ENCODE measurements at regions not wholly inside any gene's neighbourhood (a gene's known extent, or its start where the extent isn't known, plus 50 kb on each side); places are given as distances from the start of the nearest gene placed in this dataset.

- Histone ChIP-seq H3K4me3 (ENCODE audit: low read length) (no peak overlapping the region), H3K4me1 (ENCODE audit: insufficient read depth, low read length) (no peaks in the 10 kb centered on the region), H3K27me3 (ENCODE audit: insufficient read depth, low read length) (no peaks in the 10 kb centered on the region), H3K9me3 (ENCODE audit: low read depth, low read length) (no peaks in the 10 kb centered on the region)
Observed at GRCh38 chr7:124397134-124397533, 364.3 kb upstream of the TMEM229A start.

DNA sequence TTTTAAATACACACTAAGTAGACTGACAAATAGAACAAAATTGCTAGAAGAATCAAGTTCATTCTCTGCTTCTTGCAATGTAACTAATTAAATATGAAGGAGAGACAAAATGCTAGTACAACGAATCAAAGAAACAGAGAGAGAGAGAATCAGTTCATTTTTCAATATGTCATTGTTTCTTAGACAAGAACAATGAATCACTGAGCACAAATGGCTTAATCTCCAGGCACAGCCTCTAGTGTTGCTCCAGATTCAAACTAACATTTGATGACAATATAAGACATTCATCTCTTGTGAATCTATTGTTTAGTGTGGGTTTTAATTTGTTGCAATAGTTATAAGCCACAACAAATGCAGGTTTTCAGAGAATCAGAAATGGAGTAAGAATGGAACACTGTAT, 357.4 kb upstream of the TMEM229A start:
- H3K9me3 ChIP-seq (ENCODE audit: low read depth, low read length), result peaks cover 6% of the 10 kb centered on the region
- H3K4me3 ChIP-seq (ENCODE audit: low read length), result no peak overlapping the region
- no peaks in the 10 kb centered on the region for H3K27me3 ChIP-seq (ENCODE audit: insufficient read depth, low read length)
- no peaks in the 10 kb centered on the region for H3K4me1 ChIP-seq (ENCODE audit: insufficient read depth, low read length)

- H3K4me1 ChIP-seq (ENCODE audit: insufficient read depth, low read length), result no peaks in the 10 kb centered on the region
Observed at GRCh38 chr7:124388751-124389150, 355.9 kb upstream of the TMEM229A start.

DNA sequence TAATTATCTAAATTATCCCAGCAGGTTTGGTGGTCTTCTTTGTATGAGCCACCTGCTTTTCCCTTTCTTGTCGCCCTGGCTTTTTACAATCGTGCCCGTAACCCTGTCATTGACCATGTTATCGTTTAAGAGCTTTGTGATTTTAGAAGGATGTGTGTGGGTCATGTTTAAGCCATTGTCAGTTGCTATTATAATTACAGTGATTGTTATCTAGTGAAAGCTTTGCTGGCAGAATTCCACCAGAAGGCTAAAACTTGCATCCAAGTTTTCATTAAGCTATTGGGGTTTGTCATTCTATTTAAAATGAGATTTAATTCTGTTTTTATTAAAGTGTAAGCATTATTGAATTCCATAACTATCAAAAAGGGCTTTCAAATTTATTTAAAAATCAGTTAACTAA, 354.2 kb upstream of the TMEM229A start:
- Histone ChIP-seq H3K4me3 (ENCODE audit: low read length) (no peak overlapping the region), H3K4me1 (ENCODE audit: insufficient read depth, low read length) (no peaks in the 10 kb centered on the region), H3K27me3 (ENCODE audit: insufficient read depth, low read length) (no peaks in the 10 kb centered on the region), H3K9me3 (ENCODE audit: low read depth, low read length) (peaks cover 6% of the 10 kb centered on the region)

More at GRCh38 chr7:124388751-124389150, 355.9 kb upstream of the TMEM229A start:
- Histone ChIP-seq H3K9me3 (ENCODE audit: low read depth, low read length) (peaks cover 6% of the 10 kb centered on the region), H3K27me3 (ENCODE audit: insufficient read depth, low read length) (no peaks in the 10 kb centered on the region), H3K4me3 (ENCODE audit: low read length) (no peak overlapping the region)

DNA sequence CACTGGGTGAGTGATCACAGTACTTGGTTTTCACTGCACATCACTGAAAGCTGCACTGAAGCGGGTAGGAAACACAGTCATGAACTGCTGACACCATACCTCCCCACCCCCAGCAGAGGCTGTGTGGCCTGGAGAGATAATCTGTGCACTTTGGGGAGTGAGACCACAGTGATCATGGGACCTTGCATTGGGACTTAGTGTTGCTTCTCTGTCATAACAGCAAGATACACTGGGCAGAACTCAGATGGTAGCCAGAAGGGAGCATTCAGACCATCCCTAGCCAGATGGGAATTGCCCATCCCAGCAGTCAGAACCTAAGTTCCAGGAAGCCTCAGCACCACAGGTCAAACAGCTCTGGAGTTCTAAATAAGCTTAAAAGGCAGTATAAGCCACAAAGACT, 346.4 kb upstream of the TMEM229A start:
- H3K4me3 ChIP-seq (ENCODE audit: low read length), result no peak overlapping the region
- no peaks in the 10 kb centered on the region for H3K9me3 ChIP-seq (ENCODE audit: low read depth, low read length)
- no peaks in the 10 kb centered on the region for H3K4me1 ChIP-seq (ENCODE audit: insufficient read depth, low read length)
- H3K27me3 ChIP-seq (ENCODE audit: insufficient read depth, low read length), result no peaks in the 10 kb centered on the region

GRCh38 chr7:124376111-124376510, 343.2 kb upstream of the TMEM229A start:
- no peaks in the 10 kb centered on the region for H3K4me1 ChIP-seq (ENCODE audit: insufficient read depth, low read length)
- H3K27me3 ChIP-seq (ENCODE audit: insufficient read depth, low read length), result no peaks in the 10 kb centered on the region
- no peak overlapping the region for H3K4me3 ChIP-seq (ENCODE audit: low read length)
- no peaks in the 10 kb centered on the region for H3K9me3 ChIP-seq (ENCODE audit: low read depth, low read length)

- H3K9me3 ChIP-seq (ENCODE audit: low read depth, low read length), result no peaks in the 10 kb centered on the region
- no peaks in the 10 kb centered on the region for H3K4me1 ChIP-seq (ENCODE audit: insufficient read depth, low read length)
- H3K27me3 ChIP-seq (ENCODE audit: insufficient read depth, low read length), result no peaks in the 10 kb centered on the region
- H3K4me3 ChIP-seq (ENCODE audit: low read length), result no peak overlapping the region
Observed at GRCh38 chr7:124375391-124375790, 342.5 kb upstream of the TMEM229A start.

DNA sequence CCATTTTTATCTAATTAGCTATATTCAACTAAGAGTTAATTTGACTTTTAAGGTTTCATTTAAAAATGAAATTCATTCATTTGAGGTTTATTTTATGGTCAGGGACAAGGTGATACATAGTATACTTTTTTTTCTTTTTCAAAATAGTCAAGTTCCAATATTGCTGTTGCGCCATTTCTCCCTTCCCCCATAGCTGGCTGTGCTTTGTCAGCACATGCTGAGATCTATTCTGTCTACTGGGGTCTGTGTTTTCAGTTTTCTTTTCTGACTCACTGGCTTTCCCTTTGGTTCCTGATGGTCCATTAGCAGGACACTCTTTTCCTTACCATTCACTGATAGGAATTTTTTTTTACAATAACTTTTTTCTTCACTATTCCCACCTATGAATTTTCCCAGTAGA, 336.4 kb upstream of the TMEM229A start:
- Histone ChIP-seq H3K9me3 (ENCODE audit: low read depth, low read length) (no peaks in the 10 kb centered on the region), H3K27me3 (ENCODE audit: insufficient read depth, low read length) (no peaks in the 10 kb centered on the region)

DNA sequence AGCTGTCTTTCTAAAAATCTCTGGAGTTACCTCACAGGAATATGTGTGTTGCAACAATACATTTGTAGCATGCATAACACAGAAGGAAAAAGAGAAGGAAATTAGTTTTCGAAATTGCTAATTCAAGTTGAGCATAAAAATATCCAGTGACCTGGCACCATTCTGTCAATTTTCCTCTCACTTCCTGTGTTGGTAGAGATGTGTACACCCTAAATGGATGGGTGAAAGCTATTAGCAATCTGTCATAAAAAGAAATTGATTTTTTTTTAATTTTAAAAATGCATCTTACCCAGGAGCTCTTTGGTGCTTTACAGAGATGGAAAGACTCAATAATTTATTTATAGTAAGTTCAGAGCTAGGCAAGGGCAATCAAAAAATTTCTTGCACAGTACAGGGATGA, 333.3 kb upstream of the TMEM229A start:
- no peaks in the 10 kb centered on the region for H3K9me3 ChIP-seq (ENCODE audit: low read depth, low read length)
- no peaks in the 10 kb centered on the region for H3K27me3 ChIP-seq (ENCODE audit: insufficient read depth, low read length)
- no peaks in the 10 kb centered on the region for H3K4me1 ChIP-seq (ENCODE audit: insufficient read depth, low read length)
- H3K4me3 ChIP-seq (ENCODE audit: low read length), result no peak overlapping the region

More for the DNA sequence above, 336.4 kb upstream of the TMEM229A start:
- Histone ChIP-seq H3K4me3 (ENCODE audit: low read length) (no peak overlapping the region), H3K4me1 (ENCODE audit: insufficient read depth, low read length) (no peaks in the 10 kb centered on the region)

DNA sequence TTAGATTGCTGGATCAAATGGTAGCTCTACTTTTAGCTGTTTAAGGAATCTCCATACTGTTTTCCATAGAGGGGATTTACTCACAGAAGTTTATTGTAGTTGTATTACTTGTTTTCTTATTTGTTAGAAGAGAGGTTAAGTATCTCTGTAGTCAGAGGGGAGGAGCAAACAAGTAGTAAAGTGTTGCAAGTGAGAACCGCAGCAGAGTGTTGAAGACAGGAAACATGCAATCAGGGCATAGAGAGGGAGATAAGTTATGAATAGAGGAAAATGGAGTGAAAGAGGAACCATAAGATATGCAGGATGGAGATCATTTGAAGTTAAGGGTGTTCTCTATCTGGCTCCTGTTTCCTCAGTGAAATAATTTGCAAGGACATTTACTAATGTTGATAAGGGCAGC, 331.4 kb upstream of the TMEM229A start:
- Histone ChIP-seq H3K9me3 (ENCODE audit: low read depth, low read length) (no peaks in the 10 kb centered on the region), H3K27me3 (ENCODE audit: insufficient read depth, low read length) (no peaks in the 10 kb centered on the region), H3K4me1 (ENCODE audit: insufficient read depth, low read length) (no peaks in the 10 kb centered on the region), H3K4me3 (ENCODE audit: low read length) (no peak overlapping the region)

- H3K9me3 ChIP-seq (ENCODE audit: low read depth, low read length), result no peaks in the 10 kb centered on the region
- H3K4me1 ChIP-seq (ENCODE audit: insufficient read depth, low read length), result no peaks in the 10 kb centered on the region
- H3K27me3 ChIP-seq (ENCODE audit: insufficient read depth, low read length), result no peaks in the 10 kb centered on the region
- H3K4me3 ChIP-seq (ENCODE audit: low read length), result no peak overlapping the region
Observed at GRCh38 chr7:124354201-124354600, 321.3 kb upstream of the TMEM229A start.

- no peaks in the 10 kb centered on the region for H3K27me3 ChIP-seq (ENCODE audit: insufficient read depth, low read length)
- no peak overlapping the region for H3K4me3 ChIP-seq (ENCODE audit: low read length)
Observed at GRCh38 chr7:124351950-124352349, 319.1 kb upstream of the TMEM229A start.

GRCh38 chr7:124349443-124349842, 316.6 kb upstream of the TMEM229A start:
- Histone ChIP-seq H3K4me3 (ENCODE audit: low read length) (no peak overlapping the region), H3K4me1 (ENCODE audit: insufficient read depth, low read length) (no peaks in the 10 kb centered on the region), H3K9me3 (ENCODE audit: low read depth, low read length) (no peaks in the 10 kb centered on the region), H3K27me3 (ENCODE audit: insufficient read depth, low read length) (no peaks in the 10 kb centered on the region)

More at GRCh38 chr7:124351950-124352349, 319.1 kb upstream of the TMEM229A start:
- H3K9me3 ChIP-seq (ENCODE audit: low read depth, low read length), result no peaks in the 10 kb centered on the region
- no peaks in the 10 kb centered on the region for H3K4me1 ChIP-seq (ENCODE audit: insufficient read depth, low read length)

GRCh38 chr7:124338861-124339260, 306.0 kb upstream of the TMEM229A start:
- Histone ChIP-seq H3K4me3 (ENCODE audit: low read length) (no peak overlapping the region), H3K4me1 (ENCODE audit: insufficient read depth, low read length) (no peaks in the 10 kb centered on the region), H3K9me3 (ENCODE audit: low read depth, low read length) (no peaks in the 10 kb centered on the region), H3K27me3 (ENCODE audit: insufficient read depth, low read length) (no peaks in the 10 kb centered on the region)

- no peaks in the 10 kb centered on the region for H3K27me3 ChIP-seq (ENCODE audit: insufficient read depth, low read length)
- no peak overlapping the region for H3K4me3 ChIP-seq (ENCODE audit: low read length)
- no peaks in the 10 kb centered on the region for H3K9me3 ChIP-seq (ENCODE audit: low read depth, low read length)
- no peaks in the 10 kb centered on the region for H3K4me1 ChIP-seq (ENCODE audit: insufficient read depth, low read length)
Observed at GRCh38 chr7:124330731-124331407, 298.0 kb upstream of the TMEM229A start.

DNA sequence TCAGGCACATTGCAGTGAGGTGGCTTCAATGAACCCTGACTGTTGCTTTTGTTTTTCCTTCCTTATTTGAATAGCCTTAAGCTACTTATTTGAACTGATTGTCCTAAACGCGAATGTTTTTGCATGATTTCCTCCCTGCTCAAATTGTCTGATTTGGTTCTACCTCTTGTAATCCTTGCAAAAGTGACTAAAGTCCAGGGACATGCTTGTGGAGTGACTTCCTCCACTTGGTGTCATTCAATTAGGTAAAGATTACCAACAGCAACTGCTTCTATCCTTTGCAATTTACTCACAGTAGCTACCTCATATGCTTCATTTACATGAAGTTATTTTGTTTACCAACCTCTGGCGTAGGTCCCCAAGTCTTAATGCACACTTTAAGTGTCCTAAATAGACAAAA, 295.9 kb upstream of the TMEM229A start:
- no peak overlapping the region for H3K4me3 ChIP-seq (ENCODE audit: low read length)
- no peaks in the 10 kb centered on the region for H3K9me3 ChIP-seq (ENCODE audit: low read depth, low read length)
- no peaks in the 10 kb centered on the region for H3K27me3 ChIP-seq (ENCODE audit: insufficient read depth, low read length)
- no peaks in the 10 kb centered on the region for H3K4me1 ChIP-seq (ENCODE audit: insufficient read depth, low read length)
